OCI-LY1 (cell line): ENCODE measurements at regions not wholly inside any gene's neighbourhood (a gene's known extent, or its start where the extent isn't known, plus 50 kb on each side); places are given as distances from the start of the nearest gene placed in this dataset.

Experiments used
- CTCF ChIP-seq: fragments of 200-600 bp; sonication (generic), shearing (Covaris generic); IDR thresholded peaks from 2 replicates; pipeline ENCODE4 v1.5.1; 2017; ENCODE audit warnings: mild to moderate bottlenecking, antibody characterized with exemption, low read length, moderate library complexity, mixed read lengths
- EZH2 ChIP-seq: fragments of 200-600 bp; sonication (generic), shearing (Covaris generic); IDR thresholded peaks from 2 replicates; pipeline ENCODE4 v1.8.0; 2017; ENCODE audit warnings: borderline replicate concordance, mixed run types, mild to moderate bottlenecking, antibody characterized with exemption, low read length, moderate library complexity, mixed read lengths

GRCh38 chr1:95716550-95716949 lies 482.5 kb downstream of the RWDD3 start:
- TF ChIP-seq CTCF: no peak
- TF ChIP-seq EZH2: no peak
